Endodermal cell (in vitro differentiated cells): ENCODE measurements at regions not wholly inside any gene's neighbourhood (a gene's known extent, or its start where the extent isn't known, plus 50 kb on each side); places are given as distances from the start of the nearest gene placed in this dataset.

Source experiments
- DNase-seq: peaks from one replicate; pipeline ENCODE4 v3.0.0-alpha.2; 2017
- H3K27ac ChIP-seq: 2 replicates; pipeline ENCODE4 v1.5.1; 2013; ENCODE audit warnings: mild to moderate bottlenecking, low read depth, low read length, moderate library complexity
- H3K27me3 ChIP-seq: 2 replicates; pipeline ENCODE4 v1.6.1; 2013; ENCODE audit warnings: mild to moderate bottlenecking, low read length, moderate library complexity; ENCODE audit not compliant: insufficient read depth, control insufficient read depth, poor library complexity, severe bottlenecking
- H3K36me3 ChIP-seq: 2 replicates; pipeline ENCODE4 v1.7.0; 2013; ENCODE audit warnings: mild to moderate bottlenecking, low read length, moderate library complexity; ENCODE audit not compliant: control insufficient read depth, insufficient read depth
- H3K4me1 ChIP-seq: one replicate; pipeline ENCODE4 v1.7.0; 2013; ENCODE audit warnings: low read length; ENCODE audit not compliant: control insufficient read depth, insufficient read depth
- H3K4me3 ChIP-seq: 2 replicates; pipeline ENCODE4 v1.5.1; 2013; ENCODE audit warnings: mild to moderate bottlenecking, low read length, moderate library complexity
- H3K9ac ChIP-seq: 2 replicates; pipeline ENCODE4 v1.6.1; 2013; ENCODE audit warnings: mild to moderate bottlenecking, low read length, moderate library complexity; ENCODE audit not compliant: poor library complexity, severe bottlenecking; ENCODE audit errors: extremely low read depth
- H3K9me3 ChIP-seq: 2 replicates; pipeline ENCODE4 v1.6.1; 2013; ENCODE audit warnings: mild to moderate bottlenecking, low read length, moderate library complexity; ENCODE audit not compliant: control insufficient read depth
- H3K27ac Mint-ChIP-seq: 2 replicates; pipeline ENCODE4 v1.8.0; 2020; ENCODE audit warnings: mixed read lengths
- H3K27me3 Mint-ChIP-seq: 2 replicates; pipeline ENCODE4 v1.8.0; 2021; ENCODE audit warnings: mild to moderate bottlenecking, mixed read lengths; ENCODE audit not compliant: insufficient read depth
- H3K36me3 Mint-ChIP-seq: 2 replicates; pipeline ENCODE4 v1.8.0; 2020; ENCODE audit warnings: low read depth, mixed read lengths
- H3K4me1 Mint-ChIP-seq: 2 replicates; pipeline ENCODE4 v1.8.0; 2020; ENCODE audit warnings: mixed read lengths
- H3K4me3 Mint-ChIP-seq: 2 replicates; pipeline ENCODE4 v1.8.0; 2020; ENCODE audit warnings: mild to moderate bottlenecking, moderate library complexity, mixed read lengths
- H3K9me3 Mint-ChIP-seq: 2 replicates; pipeline ENCODE4 v1.8.0; 2020; ENCODE audit warnings: mild to moderate bottlenecking, mixed read lengths
- CTCF ChIP-seq: fragments of 200-600 bp; sonication (generic); conservative IDR thresholded peaks from 2 replicates; pipeline ENCODE4 v1.5.0; 2021; ENCODE audit warnings: antibody characterized with exemption, mild to moderate bottlenecking
- WGBS, 2 experiments: methylation state at CpG; one replicate each; pipeline versions ENCODE4 v1.1.5 to v1.1.7; 2013; ENCODE audit warnings: missing lambda C conversion rate in 2 of 2, mixed read lengths in 1 of 2; ENCODE audit not compliant: insufficient coverage in 1 of 2, insufficient read length in 1 of 2; 5-methylcytosine and 5-hydroxymethylcytosine counted together

- no peaks in the 10 kb centered on the region for H3K27me3 ChIP-seq
- no peaks in the 10 kb centered on the region for H3K36me3 Mint-ChIP-seq
- H3K27ac Mint-ChIP-seq: no peak overlapping the region
- no peaks in the 10 kb centered on the region for H3K4me1 Mint-ChIP-seq
- no peak for DNase-seq
- no peak overlapping the region for H3K9ac ChIP-seq
- H3K4me3 Mint-ChIP-seq: no peak overlapping the region
- no peak overlapping the region for H3K4me3 ChIP-seq
- no peak for TF ChIP-seq CTCF
- no peaks in the 10 kb centered on the region for H3K27me3 Mint-ChIP-seq
- H3K9me3 Mint-ChIP-seq: peaks cover 10% of the 10 kb centered on the region
- H3K27ac ChIP-seq: no peak overlapping the region
- no peaks in the 10 kb centered on the region for H3K4me1 ChIP-seq
- no peaks in the 10 kb centered on the region for H3K36me3 ChIP-seq
- H3K9me3 ChIP-seq: no peaks in the 10 kb centered on the region
Measured at GRCh38 chr6:117817992-117818391, 89.1 kb upstream of the SLC35F1 start.

DNA sequence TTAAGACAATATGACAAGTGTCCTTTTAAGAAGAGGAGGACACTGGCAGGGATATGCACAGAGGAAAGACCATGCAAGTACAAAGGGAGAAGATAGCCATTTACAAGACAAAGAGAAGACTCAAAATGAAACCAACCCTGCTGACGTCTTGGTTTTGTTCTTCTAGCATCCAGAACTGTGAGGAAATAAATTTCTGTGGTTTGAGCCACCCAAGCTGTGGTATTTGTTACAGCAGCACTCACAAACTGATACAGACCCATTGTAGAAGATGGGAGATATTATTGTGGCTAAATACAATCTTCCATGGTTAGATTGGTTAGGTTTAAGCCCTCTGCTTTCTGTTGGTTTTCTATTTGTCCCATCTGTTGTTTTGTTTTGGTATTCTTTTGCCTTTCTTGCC, 88.6 kb upstream of the SLC35F1 start:
- no peak overlapping the region for H3K9ac ChIP-seq
- no peak for DNase-seq
- H3K27ac ChIP-seq: no peak overlapping the region
- no peaks in the 10 kb centered on the region for H3K36me3 Mint-ChIP-seq
- no peak overlapping the region for H3K27ac Mint-ChIP-seq
- H3K9me3 ChIP-seq: no peaks in the 10 kb centered on the region
- no peaks in the 10 kb centered on the region for H3K27me3 ChIP-seq
- no peak overlapping the region for H3K4me3 ChIP-seq
- TF ChIP-seq CTCF: no peak
- no peak overlapping the region for H3K4me3 Mint-ChIP-seq
- no peaks in the 10 kb centered on the region for H3K4me1 ChIP-seq
- H3K4me1 Mint-ChIP-seq: no peaks in the 10 kb centered on the region
- H3K27me3 Mint-ChIP-seq: no peaks in the 10 kb centered on the region
- no peaks in the 10 kb centered on the region for H3K36me3 ChIP-seq
- 59% methylated on average over 1 of the region's 1 CpG; no CpG with 5 or more reads in 1 of the 2 experiments for WGBS, 2 experiments
- peaks cover 10% of the 10 kb centered on the region for H3K9me3 Mint-ChIP-seq

DNA sequence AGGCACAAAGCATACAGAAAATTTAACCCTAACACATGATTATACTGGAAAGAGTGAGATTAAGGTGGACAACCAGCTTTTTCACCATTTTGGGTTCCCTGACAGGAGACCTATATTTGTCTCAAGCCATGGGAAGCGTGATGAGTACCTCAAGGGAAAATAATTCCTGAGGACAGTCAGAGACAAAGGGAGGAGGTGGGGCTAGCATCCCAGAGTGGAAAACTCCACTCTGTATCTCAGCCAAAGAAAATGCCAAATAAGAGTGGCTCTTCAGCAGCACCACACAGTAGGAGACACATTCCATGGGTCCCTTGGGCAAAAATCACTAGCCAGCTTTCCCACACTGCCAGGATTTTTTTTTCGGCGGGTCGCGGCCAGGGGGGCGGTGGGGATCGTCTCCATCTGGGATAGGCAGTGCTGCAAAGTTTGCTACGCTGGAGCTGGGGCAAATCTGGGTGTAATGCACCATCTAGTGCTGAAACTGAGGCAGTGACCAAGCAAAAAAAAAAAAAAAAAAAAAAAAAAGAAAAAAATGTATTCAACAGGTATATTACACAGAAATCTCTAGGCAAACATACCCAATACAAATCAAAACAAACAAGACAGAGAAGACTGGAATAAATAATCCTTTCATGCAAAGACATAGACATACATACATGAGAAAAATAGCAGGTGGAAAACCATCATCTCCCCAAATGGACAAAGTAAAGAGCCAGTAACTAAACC, 77.3 kb upstream of the SLC35F1 start:
- TF ChIP-seq CTCF: peak; percentile 84
- peak; percentile 89 for DNase-seq
- no peaks in the 10 kb centered on the region for H3K36me3 Mint-ChIP-seq
- peak overlapping the region; percentile 27 for H3K9ac ChIP-seq
- H3K36me3 ChIP-seq: no peaks in the 10 kb centered on the region
- H3K27me3 ChIP-seq: no peaks in the 10 kb centered on the region
- H3K9me3 ChIP-seq: no peaks in the 10 kb centered on the region
- H3K27me3 Mint-ChIP-seq: peaks cover 2% of the 10 kb centered on the region
- no peak overlapping the region for H3K27ac ChIP-seq
- peaks cover 2% of the 10 kb centered on the region for H3K9me3 Mint-ChIP-seq
- peak overlapping the region; percentile 85 for H3K27ac Mint-ChIP-seq
- 0 to 4% methylated on average over 3 to 8 of the region's 8 CpGs for WGBS, 2 experiments
- peaks cover 4% of the 10 kb centered on the region for H3K4me1 Mint-ChIP-seq
- peak overlapping the region; percentile 64 for H3K4me3 Mint-ChIP-seq
- H3K4me1 ChIP-seq: no peaks in the 10 kb centered on the region
- H3K4me3 ChIP-seq: peak overlapping the region; percentile 80
